ENCODE measurements at regions not wholly inside any gene's neighbourhood (a gene's known extent, or its start where the extent isn't known, plus 50 kb on each side); places are given as distances from the start of the nearest gene placed in this dataset.
A peak's percentile ranks its signal among the peaks of the same experiment; 100 is the strongest.

GRCh38 chr21:20882462-20883407, 115.5 kb upstream of the NCAM2 start:
- CTCF ChIA-PET: no interaction called here
- peak; percentile 8 for DNase-seq (ENCODE audit: low read depth, low spot score)

More at GRCh38 chr21:20882462-20883407, 115.5 kb upstream of the NCAM2 start:
- ATAC-seq: no peak
- POLR2A ChIA-PET: no interaction called here
- TF ChIP-seq JUND (IDR thresholded peaks at IDR 0.05) (no peak), CTCF (IDR thresholded peaks at IDR 0.05 in 2 of 3, conservative IDR thresholded peaks at IDR 0.05 in 1 of 3; ENCODE audit: borderline replicate concordance in 1 of 3, insufficient read depth in 1 of 3, low read depth in 2 of 3, low read length in 2 of 3) (peak in 2 of 3 experiments; percentile 29 to 49; a peak in 2 of 6 replicates)
- no peaks in the 10 kb centered on the region for H4K20me1 ChIP-seq (ENCODE audit: insufficient read depth)
- no peaks in the 10 kb centered on the region for H3K79me2 ChIP-seq (ENCODE audit: insufficient read depth, low read length)
- intact Hi-C loops (cut with micrococcal nuclease): no loop called here
- peaks cover 5 to 12% of the 10 kb centered on the region in 2 experiments; a peak in 2 of 4 replicates for H3K9me3 ChIP-seq (ENCODE audit: control insufficient read depth in 1 of 2, insufficient read depth in 1 of 2, low read depth in 1 of 2, low read length in 2 of 2)
- H3K9me2 ChIP-seq (ENCODE audit: insufficient read depth): no peaks in the 10 kb centered on the region
- H3K4me2 ChIP-seq (ENCODE audit: low read length): no peak overlapping the region
- BruUV-seq (replicated peaks): no TSS peak
- H3K27me3 ChIP-seq (ENCODE audit: insufficient read depth, low read length): no peaks in the 10 kb centered on the region
- no peak overlapping the region for H3K4me3 ChIP-seq (replicated peaks in 1 of 2; ENCODE audit: low read depth in 1 of 2, low read length in 2 of 2)
- no peak overlapping the region for H2AFZ ChIP-seq (ENCODE audit: low read depth, low read length, poor library complexity, severe bottlenecking)
- H3K27ac ChIP-seq (ENCODE audit: low read depth, low read length): no peak overlapping the region
- no peak overlapping the region for H3K9ac ChIP-seq (ENCODE audit: low read length)
- no peaks in the 10 kb centered on the region for H3K4me1 ChIP-seq (ENCODE audit: control insufficient read depth in 1 of 2, insufficient read depth in 2 of 2, low read length in 2 of 2)
- RAD21 ChIA-PET (ENCODE audit: low non-redundant PET in 1 of 2, low total read pairs in 2 of 2, uncharacterized antibody in 2 of 2, unreplicated experiment in 2 of 2): no interaction called here
- H3K36me3 ChIP-seq (ENCODE audit: control insufficient read depth in 1 of 2, insufficient read depth in 2 of 2, low read length in 2 of 2): no peaks in the 10 kb centered on the region

Data from HCT116 (cell line).